Stomach (tissue), 8 donors: ENCODE measurements at regions not wholly inside any gene's neighbourhood (a gene's known extent, or its start where the extent isn't known, plus 50 kb on each side); places are given as distances from the start of the nearest gene placed in this dataset.

Experiments used
- DNase-seq, 2 donors: peaks; one replicate each; pipeline versions ENCODE4 v3.0.0 to v3.0.0-alpha.2; 2013 to 2019
- H3K27ac ChIP-seq, 5 donors: fragments of 200-600 bp in 4 of 5; sonication (generic) in 4 of 5; one replicate each; pipeline ENCODE4 v1.5.1; 2013 to 2019; ENCODE audit warnings: mild to moderate bottlenecking in 1 of 5, moderate library complexity in 1 of 5
- H3K27me3 ChIP-seq, 3 donors: fragments of 200-600 bp; sonication (generic); one replicate each; pipeline ENCODE4 v1.5.1; 2017 to 2019; ENCODE audit warnings: mixed run types in 1 of 3
- H3K36me3 ChIP-seq, 4 donors: fragments of 200-600 bp; sonication (generic); 1 replicate in 3 of 4; 2 replicates in 1 of 4; pipeline ENCODE4 v1.5.1; 2016 to 2019
- H3K4me1 ChIP-seq, 4 donors: fragments of 200-600 bp; sonication (generic); one replicate each; pipeline ENCODE4 v1.5.1; 2016 to 2019
- H3K4me3 ChIP-seq, 4 donors: fragments of 200-600 bp; sonication (generic) in 3 of 4; one replicate each; pipeline ENCODE4 v1.5.1; 2016 to 2019; ENCODE audit warnings: mild to moderate bottlenecking in 1 of 4
- H3K9me3 ChIP-seq, 4 donors: fragments of 200-600 bp; sonication (generic); one replicate each; pipeline ENCODE4 v1.5.1; 2016 to 2019
- EP300 ChIP-seq: sonication (generic); formaldehyde crosslinking; IDR thresholded peaks from one replicate; pipeline ENCODE4 v1.6.1; 2017; ENCODE audit warnings: antibody characterized with exemption
- POLR2A ChIP-seq, 4 donors: fragments of 450-650 bp; IDR thresholded peaks; one replicate each; pipeline ENCODE4 v1.6.1; 2016; ENCODE audit warnings: antibody characterized with exemption in 4 of 4, control low read depth in 2 of 4, mild to moderate bottlenecking in 1 of 4, moderate library complexity in 1 of 4
- POLR2AphosphoS5 ChIP-seq, 3 donors: sonication (generic); formaldehyde crosslinking; IDR thresholded peaks; one replicate each; pipeline ENCODE4 v1.6.1; 2016; ENCODE audit warnings: antibody characterized with exemption in 3 of 3
- WGBS, 5 donors: extraction: QIAGEN DNeasy Blood & Tissue Kit in 3 of 5; methylation state at CpG; one replicate each; pipeline versions ENCODE4 v1.1.5 to v1.1.7; 2013 to 2018; 5-methylcytosine and 5-hydroxymethylcytosine counted together
- intact Hi-C: fragments of 100-400 bp; cut with DNase I; formaldehyde crosslinking; loops from one replicate; pipeline ENCODE4 v1.15.1; 2023; ENCODE audit warnings: low total_unique reads
- TF ChIP-seq, protein P1 (sequence below), 7 experiments: fragments of 450-650 bp in 4 of 7; fragments of 200-600 bp in 3 of 7; sonication (generic) in 3 of 7; IDR thresholded peaks; one replicate each; pipeline ENCODE4 v1.5.1; 2016 to 2019; ENCODE audit warnings: antibody characterized with exemption in 7 of 7, control low read depth in 2 of 7, mild to moderate bottlenecking in 1 of 7
- donor health status: healthy with polysubstance abuse.
- donor health status: Bipolar disorder and iron deficiency.
- donor health status: healthy.

DNA sequence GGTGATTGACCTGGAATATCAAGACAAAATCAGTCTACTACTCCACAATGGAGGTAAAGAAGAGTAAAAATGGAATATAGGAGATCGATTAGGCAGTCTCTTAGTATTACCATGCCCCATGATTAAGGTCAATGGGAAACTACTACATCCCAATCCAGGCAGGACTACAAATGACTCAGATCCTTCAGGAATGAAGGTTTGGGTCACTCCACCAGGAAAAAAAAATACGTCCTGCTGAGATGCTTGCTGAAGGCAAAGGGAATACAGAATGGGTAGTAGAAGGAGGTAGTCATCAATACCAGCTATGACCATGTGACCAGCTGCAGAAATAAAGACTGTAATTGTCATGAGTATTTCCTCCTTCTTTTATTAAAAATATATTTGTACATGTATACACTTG, 103.4 kb upstream of the NPAS2 start:
- WGBS, 5 donors = 71 to 90% (median 79%) methylated on average over 2 of the region's 2 CpGs
- H3K36me3 ChIP-seq = no peaks in the 10 kb centered on the region
- no peak overlapping the region for H3K4me3 ChIP-seq
- TF ChIP-seq POLR2A (IDR thresholded peaks at IDR 0.05) = no peak
- TF ChIP-seq POLR2AphosphoS5 (IDR thresholded peaks at IDR 0.05) = no peak
- H3K4me1 ChIP-seq = no peaks in the 10 kb centered on the region
- H3K27ac ChIP-seq = no peak overlapping the region
- intact Hi-C loops = no loop called here
- H3K9me3 ChIP-seq = no peaks in the 10 kb centered on the region
- no peaks in the 10 kb centered on the region for H3K27me3 ChIP-seq
- no peak for DNase-seq

DNA sequence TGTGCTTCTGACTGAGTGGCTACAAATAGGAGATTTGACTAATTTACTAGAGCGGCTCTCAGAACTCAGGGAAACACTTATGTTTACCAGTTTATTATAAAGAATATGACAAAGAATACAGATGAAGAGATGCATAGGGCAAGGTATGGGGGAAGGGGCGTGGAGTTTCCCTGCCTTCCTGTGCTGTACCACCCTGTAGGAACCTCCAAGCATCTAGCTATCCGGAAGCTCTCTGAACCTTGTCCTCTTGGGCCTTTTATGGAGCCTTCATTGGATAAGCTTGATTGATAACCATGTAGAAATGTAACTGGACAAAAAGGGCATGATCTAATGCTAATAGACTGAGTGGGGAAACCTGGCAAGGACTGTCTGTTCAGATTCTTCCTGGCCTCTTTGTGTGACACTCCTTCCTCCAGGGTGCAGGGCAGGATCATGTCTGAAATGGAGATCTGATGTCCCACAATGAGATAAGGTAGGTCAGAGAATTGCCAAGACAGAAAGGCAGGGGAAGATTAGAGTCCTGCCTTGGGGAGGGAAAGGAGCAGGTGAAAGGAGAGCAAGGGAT, 101.8 kb upstream of the NPAS2 start:
- intact Hi-C loops = no loop called here
- TF ChIP-seq, protein P1, sequence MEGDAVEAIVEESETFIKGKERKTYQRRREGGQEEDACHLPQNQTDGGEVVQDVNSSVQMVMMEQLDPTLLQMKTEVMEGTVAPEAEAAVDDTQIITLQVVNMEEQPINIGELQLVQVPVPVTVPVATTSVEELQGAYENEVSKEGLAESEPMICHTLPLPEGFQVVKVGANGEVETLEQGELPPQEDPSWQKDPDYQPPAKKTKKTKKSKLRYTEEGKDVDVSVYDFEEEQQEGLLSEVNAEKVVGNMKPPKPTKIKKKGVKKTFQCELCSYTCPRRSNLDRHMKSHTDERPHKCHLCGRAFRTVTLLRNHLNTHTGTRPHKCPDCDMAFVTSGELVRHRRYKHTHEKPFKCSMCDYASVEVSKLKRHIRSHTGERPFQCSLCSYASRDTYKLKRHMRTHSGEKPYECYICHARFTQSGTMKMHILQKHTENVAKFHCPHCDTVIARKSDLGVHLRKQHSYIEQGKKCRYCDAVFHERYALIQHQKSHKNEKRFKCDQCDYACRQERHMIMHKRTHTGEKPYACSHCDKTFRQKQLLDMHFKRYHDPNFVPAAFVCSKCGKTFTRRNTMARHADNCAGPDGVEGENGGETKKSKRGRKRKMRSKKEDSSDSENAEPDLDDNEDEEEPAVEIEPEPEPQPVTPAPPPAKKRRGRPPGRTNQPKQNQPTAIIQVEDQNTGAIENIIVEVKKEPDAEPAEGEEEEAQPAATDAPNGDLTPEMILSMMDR (IDR thresholded peaks at IDR 0.05) = no peak
- no peak for TF ChIP-seq EP300
- TF ChIP-seq POLR2AphosphoS5 (IDR thresholded peaks at IDR 0.05) = no peak
- no peak for TF ChIP-seq POLR2A (IDR thresholded peaks at IDR 0.05)
- Histone ChIP-seq H3K9me3 (no peaks in the 10 kb centered on the region), H3K36me3 (no peaks in the 10 kb centered on the region), H3K4me3 (no peak overlapping the region), H3K4me1 (no peaks in the 10 kb centered on the region), H3K27ac (no peak overlapping the region), H3K27me3 (peaks cover 0 to 5% (median 0%) of the 10 kb centered on the region in 3 donors)
- 49 to 77% (median 50%) methylated on average over 3 of the region's 3 CpGs for WGBS, 5 donors
- peak in 1 of 2 donors; percentile 20 for DNase-seq

DNA sequence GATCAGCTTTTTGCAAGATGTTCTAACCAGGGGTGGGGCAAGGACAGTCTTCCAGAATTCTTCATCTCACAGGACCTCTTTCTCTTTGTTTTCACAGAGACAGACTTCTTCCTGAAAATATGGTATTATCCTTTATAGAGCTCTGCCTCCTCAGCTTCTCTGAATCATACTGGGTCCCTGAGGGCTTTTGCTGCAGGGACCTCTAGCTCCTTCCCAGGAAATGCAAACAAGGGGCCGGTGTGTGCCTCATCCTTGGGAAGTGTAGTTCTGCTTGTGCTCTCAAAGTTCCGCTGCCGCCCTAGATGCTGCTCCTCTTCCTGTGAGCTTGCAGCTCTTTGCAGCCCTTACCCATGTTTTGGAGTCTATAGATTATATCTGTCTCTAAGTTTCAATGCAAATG, 99.5 kb upstream of the NPAS2 start:
- intact Hi-C loops = no loop called here
- Histone ChIP-seq H3K36me3 (no peaks in the 10 kb centered on the region), H3K4me3 (no peak overlapping the region), H3K4me1 (no peaks in the 10 kb centered on the region), H3K27ac (no peak overlapping the region), H3K9me3 (no peaks in the 10 kb centered on the region), H3K27me3 (peaks cover 0 to 5% (median 0%) of the 10 kb centered on the region in 3 donors)
- TF ChIP-seq, protein P1 (IDR thresholded peaks at IDR 0.05) = no peak
- TF ChIP-seq POLR2A (IDR thresholded peaks at IDR 0.05) = no peak
- TF ChIP-seq POLR2AphosphoS5 (IDR thresholded peaks at IDR 0.05) = no peak
- TF ChIP-seq EP300 = no peak
- WGBS, 5 donors = 71 to 78% (median 75%) methylated on average over 3 of the region's 3 CpGs
- DNase-seq = no peak

DNA sequence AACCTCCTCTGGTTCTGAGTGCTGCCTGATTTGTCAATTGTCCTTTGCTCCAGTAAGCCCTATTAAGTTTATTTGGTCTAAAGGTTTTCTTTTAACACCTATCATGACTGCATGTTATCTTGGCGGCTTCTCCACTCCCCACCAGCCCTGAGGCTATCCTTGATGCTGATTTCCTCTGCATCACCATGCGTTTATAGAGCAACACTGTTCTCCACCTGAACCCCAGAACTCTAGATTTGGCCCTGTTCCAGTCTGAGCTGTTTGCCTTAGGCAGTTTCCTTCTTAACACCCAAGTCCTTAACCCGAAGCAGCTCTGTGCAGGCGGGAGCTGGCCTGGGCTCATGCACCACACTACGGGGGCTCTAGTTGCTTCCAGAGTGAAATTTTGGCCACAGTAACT, 98.2 kb upstream of the NPAS2 start:
- Histone ChIP-seq H3K36me3 (no peaks in the 10 kb centered on the region), H3K27me3 (peaks cover 0 to 5% (median 0%) of the 10 kb centered on the region in 3 donors), H3K27ac (no peak overlapping the region), H3K4me3 (no peak overlapping the region), H3K4me1 (no peaks in the 10 kb centered on the region), H3K9me3 (no peaks in the 10 kb centered on the region)
- TF ChIP-seq POLR2A (IDR thresholded peaks at IDR 0.05) = no peak
- TF ChIP-seq, protein P1 (IDR thresholded peaks at IDR 0.05) = no peak
- no peak for TF ChIP-seq EP300
- no peak for TF ChIP-seq POLR2AphosphoS5 (IDR thresholded peaks at IDR 0.05)
- DNase-seq = no peak
- intact Hi-C loops = no loop called here
- 57 to 75% (median 60%) methylated on average over 5 of the region's 5 CpGs for WGBS, 5 donors

DNA sequence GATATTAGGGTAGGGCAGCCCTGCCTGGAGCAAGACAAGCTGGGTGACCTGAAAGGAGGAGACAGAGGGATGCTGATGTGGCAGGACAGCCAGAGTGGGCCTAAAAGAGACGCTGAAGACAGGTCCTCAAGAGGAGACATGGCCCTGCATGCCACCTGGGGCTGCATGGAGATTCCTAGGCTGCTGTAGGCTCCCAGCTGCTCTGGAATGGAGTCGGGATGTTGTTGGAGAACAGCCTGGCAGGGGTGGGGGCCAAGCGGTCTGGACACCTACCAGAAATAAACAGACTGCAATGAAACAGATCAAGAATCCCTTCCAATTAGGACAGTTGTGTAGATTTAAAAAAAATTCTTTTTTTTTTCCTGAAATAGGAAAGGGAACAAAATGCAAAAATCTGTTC, 97.8 kb upstream of the NPAS2 start:
- no peaks in the 10 kb centered on the region for H3K9me3 ChIP-seq
- 75 to 88% (median 82%) methylated on average over 3 of the region's 3 CpGs for WGBS, 5 donors
- no peak overlapping the region for H3K27ac ChIP-seq
- H3K36me3 ChIP-seq = no peaks in the 10 kb centered on the region
- intact Hi-C loops = no loop called here
- TF ChIP-seq POLR2AphosphoS5 (IDR thresholded peaks at IDR 0.05) = no peak
- no peak for TF ChIP-seq EP300
- no peak for TF ChIP-seq POLR2A (IDR thresholded peaks at IDR 0.05)
- TF ChIP-seq, protein P1 (IDR thresholded peaks at IDR 0.05) = no peak
- no peaks in the 10 kb centered on the region for H3K4me1 ChIP-seq
- DNase-seq = no peak
- H3K27me3 ChIP-seq = peaks cover 0 to 5% (median 0%) of the 10 kb centered on the region in 3 donors
- no peak overlapping the region for H3K4me3 ChIP-seq
